Fibroblast of skin of back (primary cell): ENCODE measurements at regions not wholly inside any gene's neighbourhood (a gene's known extent, or its start where the extent isn't known, plus 50 kb on each side); places are given as distances from the start of the nearest gene placed in this dataset.

Experiments
- DNase-seq: peaks from one replicate; pipeline ENCODE4 v3.0.0-alpha.2; 2013

GRCh38 chr9:38119560-38120236 is 50.7 kb upstream of the SHB start:
- no peak for DNase-seq

DNA sequence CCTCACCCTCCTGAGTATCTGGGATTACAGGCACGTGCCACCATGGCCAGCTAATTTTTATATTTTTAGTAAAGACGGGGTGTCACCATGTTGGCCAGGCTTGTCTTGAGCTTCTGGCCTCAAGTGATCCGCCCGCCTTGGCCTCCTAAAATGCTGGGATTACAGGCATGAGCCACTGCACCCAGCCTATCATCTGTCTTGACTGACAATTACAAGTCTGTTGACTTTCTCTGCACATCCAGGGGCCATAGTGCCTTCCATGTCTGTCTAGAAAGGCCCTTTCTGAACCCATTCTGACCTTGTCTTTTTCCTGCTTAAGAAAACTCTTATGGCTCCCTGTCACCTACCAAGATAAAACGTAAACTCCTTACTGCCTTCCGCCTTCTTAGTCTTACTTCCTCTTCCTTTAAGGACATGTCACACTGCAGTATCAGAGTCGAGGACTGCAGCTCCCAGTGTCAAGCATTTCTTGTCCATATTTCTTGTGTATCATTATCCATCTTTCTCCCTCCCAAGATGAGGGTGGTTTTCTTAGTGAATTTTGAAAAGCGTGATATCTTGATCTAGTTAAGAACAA is 49.9 kb upstream of the SHB start:
- no peak for DNase-seq
